Ovary (tissue), 7 donors: ENCODE measurements at regions not wholly inside any gene's neighbourhood (a gene's known extent, or its start where the extent isn't known, plus 50 kb on each side); places are given as distances from the start of the nearest gene placed in this dataset.
"Not testable (repeated sequence)": the region's sequence is repeated elsewhere in the genome, so short reads cannot be mapped to it uniquely, and the experiment has no call there.

Experiments used
- DNase-seq, 5 donors: peaks; one replicate each; pipeline ENCODE4 v3.0.0-alpha.2; 2019 to 2020
- H3K27ac ChIP-seq, 2 donors: fragments of 200-600 bp; one replicate each; pipeline versions ENCODE4 v1.5.1 to v1.8.0; 2019 to 2022
- H3K27me3 ChIP-seq: fragments of 200-600 bp; one replicate; pipeline ENCODE4 v1.8.0; 2022
- H3K36me3 ChIP-seq: fragments of 200-600 bp; sonication (generic); one replicate; pipeline ENCODE4 v1.5.1; 2019
- H3K4me1 ChIP-seq: one replicate; pipeline ENCODE4 v1.8.1; 2013; ENCODE audit warnings: mild to moderate bottlenecking, moderate library complexity; ENCODE audit not compliant: insufficient read depth
- H3K4me3 ChIP-seq: fragments of 200-600 bp; sonication (generic); one replicate; pipeline ENCODE4 v1.5.1; 2017
- H3K9me3 ChIP-seq, 2 donors: fragments of 200-600 bp in 1 of 2; sonication (generic) in 1 of 2; one replicate each; pipeline versions ENCODE4 v1.5.1 to v1.8.1; 2013 to 2019; ENCODE audit warnings: mild to moderate bottlenecking in 1 of 2, moderate library complexity in 1 of 2
- CTCF ChIP-seq, 3 donors: fragments of 450-650 bp in 2 of 3; fragments of 200-600 bp in 1 of 3; IDR thresholded peaks; one replicate each; pipeline versions ENCODE4 v1.5.1 to v1.8.0; 2016 to 2022; ENCODE audit warnings: antibody characterized with exemption in 3 of 3, mild to moderate bottlenecking in 1 of 3
- EP300 ChIP-seq: sonication (generic); formaldehyde crosslinking; IDR thresholded peaks from one replicate; pipeline ENCODE4 v1.6.1; 2017; ENCODE audit warnings: antibody characterized with exemption
- POLR2A ChIP-seq: fragments of 450-650 bp; IDR thresholded peaks from one replicate; pipeline ENCODE4 v1.6.1; 2017; ENCODE audit warnings: antibody characterized with exemption, mild to moderate bottlenecking, moderate library complexity
- WGBS, 3 donors: extraction: QIAGEN DNeasy Blood & Tissue Kit in 1 of 3; methylation state at CpG; one replicate each; pipeline versions ENCODE4 v1.1.5 to v1.1.7; 2013 to 2017; 5-methylcytosine and 5-hydroxymethylcytosine counted together
- intact Hi-C, 4 donors: fragments of 100-400 bp; cut with DNase I; formaldehyde crosslinking; loops; one replicate each; pipeline versions ENCODE4 v1.11.0 to v1.15.1; 2022 to 2023
- donor health status: DM: no; HTN: no; CAD: no; lungs with moderate emphysema.
- donor health status: DM: no; HTN: no; CAD: no.
- donor health status: Bipolar disorder and iron deficiency.
- donor health status: DM: no; HTN: no; CAD: no.
- donor health status: DM: yes; HTN: yes; CAD: no.

- no peaks in the 10 kb centered on the region for H3K4me1 ChIP-seq
- no peak for TF ChIP-seq POLR2A
- no peak for TF ChIP-seq CTCF (IDR thresholded peaks at IDR 0.05)
- no peak for TF ChIP-seq EP300
- no peaks in the 10 kb centered on the region for H3K27me3 ChIP-seq
- H3K27ac ChIP-seq = no peak overlapping the region
- no peaks in the 10 kb centered on the region for H3K9me3 ChIP-seq
- no peak overlapping the region for H3K4me3 ChIP-seq
- no peaks in the 10 kb centered on the region for H3K36me3 ChIP-seq
- DNase-seq = no peak
- intact Hi-C loops = no loop called here
Measured at GRCh38 chr3:87833039-87833377, 225.8 kb downstream of the CGGBP1 start.

- Histone ChIP-seq H3K4me1 (no peaks in the 10 kb centered on the region), H3K27me3 (no peaks in the 10 kb centered on the region), H3K27ac (no peak overlapping the region), H3K36me3 (no peaks in the 10 kb centered on the region), H3K4me3 (no peak overlapping the region), H3K9me3 (no peaks in the 10 kb centered on the region)
- intact Hi-C loops = no loop called here
- no peak for DNase-seq
- 52 to 64% (median 62%) methylated on average over 3 of the region's 3 CpGs for WGBS, 3 donors
- TF ChIP-seq CTCF (IDR thresholded peaks at IDR 0.05) = no peak
- no peak for TF ChIP-seq POLR2A
- no peak for TF ChIP-seq EP300
Measured at GRCh38 chr3:87828046-87828445, 230.8 kb downstream of the CGGBP1 start.

GRCh38 chr3:87822563-87822962 lies 236.2 kb downstream of the CGGBP1 start:
- Histone ChIP-seq H3K4me1 (no peaks in the 10 kb centered on the region), H3K9me3 (no peaks in the 10 kb centered on the region), H3K27ac (no peak overlapping the region), H3K4me3 (no peak overlapping the region), H3K27me3 (no peaks in the 10 kb centered on the region), H3K36me3 (no peaks in the 10 kb centered on the region)
- no peak for TF ChIP-seq EP300
- no peak for TF ChIP-seq CTCF (IDR thresholded peaks at IDR 0.05)
- no peak for TF ChIP-seq POLR2A
- WGBS, 3 donors = 79 to 83% (median 82%) methylated on average over 2 of the region's 2 CpGs
- DNase-seq = no peak
- intact Hi-C loops = no loop called here

GRCh38 chr3:87813503-87813902 lies 245.3 kb downstream of the CGGBP1 start:
- H3K4me3 ChIP-seq, H3K27me3 ChIP-seq, H3K4me1 ChIP-seq, H3K27ac ChIP-seq, H3K9me3 ChIP-seq, DNase-seq, intact Hi-C loops, H3K36me3 ChIP-seq: not testable (repeated sequence)
- 81 to 86% (median 81%) methylated on average over 6 of the region's 6 CpGs for WGBS, 3 donors

GRCh38 chr3:87811953-87812352 lies 246.9 kb downstream of the CGGBP1 start:
- TF ChIP-seq POLR2A (no peak), EP300 (no peak), CTCF (IDR thresholded peaks at IDR 0.05) (no peak)
- Histone ChIP-seq H3K27me3 (no peaks in the 10 kb centered on the region), H3K27ac (no peak overlapping the region), H3K36me3 (no peaks in the 10 kb centered on the region), H3K4me3 (no peak overlapping the region), H3K4me1 (no peaks in the 10 kb centered on the region), H3K9me3 (no peaks in the 10 kb centered on the region)
- 49 to 61% (median 55%) methylated on average over 2 of the region's 2 CpGs for WGBS, 3 donors
- intact Hi-C loops = no loop called here
- no peak for DNase-seq
